ENCODE measurements at regions not wholly inside any gene's neighbourhood (a gene's known extent, or its start where the extent isn't known, plus 50 kb on each side); places are given as distances from the start of the nearest gene placed in this dataset.

DNA sequence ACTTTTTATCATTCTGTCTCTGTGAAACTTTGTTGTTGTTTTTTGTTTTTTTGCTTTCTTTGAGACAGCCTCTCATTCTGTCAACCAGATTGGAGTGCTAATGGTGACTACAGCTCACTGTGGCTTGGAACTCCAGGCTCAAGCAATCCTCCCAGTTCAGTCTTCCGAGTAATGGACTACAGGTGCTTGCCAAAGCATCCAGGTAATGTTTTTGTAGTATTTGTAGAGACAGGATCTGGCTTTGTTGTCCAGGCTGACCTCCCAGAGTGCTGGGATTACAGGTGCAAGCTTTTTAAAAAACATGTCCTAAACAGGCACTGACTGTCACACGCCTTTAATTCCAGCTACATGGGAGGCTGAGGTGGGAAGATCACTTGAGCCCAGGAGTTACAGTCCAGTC is 235.1 kb downstream of the MEF2C start:
- TF ChIP-seq ISL1 (CRISPR knock-in tag; IDR thresholded peaks at IDR 0.05) = no peak
- TF ChIP-seq BACH2 (CRISPR knock-in tag; IDR thresholded peaks at IDR 0.05; ENCODE audit: borderline replicate concordance) = no peak
- TF ChIP-seq, protein P1, sequence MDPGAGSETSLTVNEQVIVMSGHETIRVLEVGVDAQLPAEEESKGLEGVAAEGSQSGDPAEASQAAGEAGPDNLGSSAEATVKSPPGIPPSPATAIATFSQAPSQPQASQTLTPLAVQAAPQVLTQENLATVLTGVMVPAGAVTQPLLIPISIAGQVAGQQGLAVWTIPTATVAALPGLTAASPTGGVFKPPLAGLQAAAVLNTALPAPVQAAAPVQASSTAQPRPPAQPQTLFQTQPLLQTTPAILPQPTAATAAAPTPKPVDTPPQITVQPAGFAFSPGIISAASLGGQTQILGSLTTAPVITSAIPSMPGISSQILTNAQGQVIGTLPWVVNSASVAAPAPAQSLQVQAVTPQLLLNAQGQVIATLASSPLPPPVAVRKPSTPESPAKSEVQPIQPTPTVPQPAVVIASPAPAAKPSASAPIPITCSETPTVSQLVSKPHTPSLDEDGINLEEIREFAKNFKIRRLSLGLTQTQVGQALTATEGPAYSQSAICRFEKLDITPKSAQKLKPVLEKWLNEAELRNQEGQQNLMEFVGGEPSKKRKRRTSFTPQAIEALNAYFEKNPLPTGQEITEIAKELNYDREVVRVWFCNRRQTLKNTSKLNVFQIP (CRISPR knock-in tag; IDR thresholded peaks at IDR 0.05; ENCODE audit: borderline replicate concordance, low read depth) = no peak
- TF ChIP-seq PPARA (CRISPR knock-in tag; IDR thresholded peaks at IDR 0.05; ENCODE audit: borderline replicate concordance) = no peak
- TF ChIP-seq RARB (CRISPR knock-in tag; IDR thresholded peaks at IDR 0.05) = no peak
- TF ChIP-seq ZFP3 (CRISPR knock-in tag; IDR thresholded peaks at IDR 0.05) = no peak
- TF ChIP-seq ZNF8 (CRISPR knock-in tag; IDR thresholded peaks at IDR 0.05) = no peak
- no peak for TF ChIP-seq ZNF70 (CRISPR knock-in tag; IDR thresholded peaks at IDR 0.05)
- no peak for ATAC-seq

DNA sequence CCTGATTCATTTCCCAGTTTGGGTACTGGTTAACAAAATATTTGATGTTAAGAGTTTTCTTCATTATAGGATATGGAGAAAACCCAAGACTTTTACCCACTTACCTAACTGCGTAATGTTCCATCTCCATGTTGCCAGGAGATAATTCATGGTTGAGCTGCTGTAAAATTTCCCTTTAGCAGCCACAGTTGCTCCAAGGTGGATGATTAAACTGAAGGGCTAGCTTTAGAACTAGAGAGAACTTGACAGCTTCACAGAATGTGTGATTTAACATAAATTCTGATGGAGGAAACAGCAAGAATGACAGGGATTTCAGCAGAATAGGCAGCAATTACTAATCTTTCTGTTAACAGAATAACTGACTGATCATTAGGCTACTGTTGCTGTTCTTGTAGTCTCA is 236.1 kb downstream of the MEF2C start:
- no peak for TF ChIP-seq ARNTL (CRISPR knock-in tag; IDR thresholded peaks at IDR 0.05; ENCODE audit: borderline replicate concordance, low read depth)
- TF ChIP-seq, protein P2, sequence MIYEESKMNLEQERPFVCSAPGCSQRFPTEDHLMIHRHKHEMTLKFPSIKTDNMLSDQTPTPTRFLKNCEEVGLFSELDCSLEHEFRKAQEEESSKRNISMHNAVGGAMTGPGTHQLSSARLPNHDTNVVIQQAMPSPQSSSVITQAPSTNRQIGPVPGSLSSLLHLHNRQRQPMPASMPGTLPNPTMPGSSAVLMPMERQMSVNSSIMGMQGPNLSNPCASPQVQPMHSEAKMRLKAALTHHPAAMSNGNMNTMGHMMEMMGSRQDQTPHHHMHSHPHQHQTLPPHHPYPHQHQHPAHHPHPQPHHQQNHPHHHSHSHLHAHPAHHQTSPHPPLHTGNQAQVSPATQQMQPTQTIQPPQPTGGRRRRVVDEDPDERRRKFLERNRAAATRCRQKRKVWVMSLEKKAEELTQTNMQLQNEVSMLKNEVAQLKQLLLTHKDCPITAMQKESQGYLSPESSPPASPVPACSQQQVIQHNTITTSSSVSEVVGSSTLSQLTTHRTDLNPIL (CRISPR knock-in tag; IDR thresholded peaks at IDR 0.05; ENCODE audit: low read depth) = no peak
- TF ChIP-seq OSR1 (CRISPR knock-in tag; IDR thresholded peaks at IDR 0.05) = no peak
- no peak for TF ChIP-seq SNAI2 (CRISPR knock-in tag; IDR thresholded peaks at IDR 0.05)
- no peak for TF ChIP-seq ZNF70 (CRISPR knock-in tag; IDR thresholded peaks at IDR 0.05)
- TF ChIP-seq ZNF565 (CRISPR knock-in tag; conservative IDR thresholded peaks at IDR 0.05; ENCODE audit: low read depth) = no peak
- no peak for ATAC-seq

DNA sequence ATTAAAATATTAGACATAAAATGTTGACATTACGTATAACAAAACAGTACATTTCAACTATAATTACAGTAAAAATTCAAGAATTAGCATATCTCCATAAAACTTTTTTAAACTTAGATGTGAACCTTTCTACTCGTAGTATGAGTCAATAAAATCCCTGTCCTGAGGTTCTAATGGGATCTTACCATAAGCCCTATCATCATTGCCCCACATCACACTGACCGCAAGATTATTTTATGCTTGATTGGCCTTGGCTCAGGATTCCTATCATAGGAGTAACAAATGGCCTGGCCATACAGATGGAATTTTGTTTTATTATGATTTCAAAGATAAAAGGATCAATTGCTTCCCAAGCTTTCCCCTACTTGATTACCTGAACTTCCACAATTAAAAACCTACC is 238.3 kb downstream of the MEF2C start:
- ATAC-seq = no peak
- TF ChIP-seq OSR1 (CRISPR knock-in tag; IDR thresholded peaks at IDR 0.05) (no peak), PPARA (CRISPR knock-in tag; IDR thresholded peaks at IDR 0.05; ENCODE audit: borderline replicate concordance) (no peak), ZC3H10 (CRISPR knock-in tag; IDR thresholded peaks at IDR 0.05) (no peak), ESRRG (CRISPR knock-in tag; IDR thresholded peaks at IDR 0.05) (no peak), ZNF565 (CRISPR knock-in tag; conservative IDR thresholded peaks at IDR 0.05; ENCODE audit: low read depth) (no peak), ZNF8 (CRISPR knock-in tag; IDR thresholded peaks at IDR 0.05) (no peak), ZNF70 (CRISPR knock-in tag; IDR thresholded peaks at IDR 0.05) (no peak), ZFP30 (CRISPR knock-in tag; IDR thresholded peaks at IDR 0.05) (no peak), GLIS3 (CRISPR knock-in tag; IDR thresholded peaks at IDR 0.05) (no peak), TOX (CRISPR knock-in tag; IDR thresholded peaks at IDR 0.05; ENCODE audit: borderline replicate concordance) (no peak), ARNTL (CRISPR knock-in tag; IDR thresholded peaks at IDR 0.05; ENCODE audit: borderline replicate concordance, low read depth) (no peak), ZFP3 (CRISPR knock-in tag; IDR thresholded peaks at IDR 0.05) (no peak)
- TF ChIP-seq, protein P3, sequence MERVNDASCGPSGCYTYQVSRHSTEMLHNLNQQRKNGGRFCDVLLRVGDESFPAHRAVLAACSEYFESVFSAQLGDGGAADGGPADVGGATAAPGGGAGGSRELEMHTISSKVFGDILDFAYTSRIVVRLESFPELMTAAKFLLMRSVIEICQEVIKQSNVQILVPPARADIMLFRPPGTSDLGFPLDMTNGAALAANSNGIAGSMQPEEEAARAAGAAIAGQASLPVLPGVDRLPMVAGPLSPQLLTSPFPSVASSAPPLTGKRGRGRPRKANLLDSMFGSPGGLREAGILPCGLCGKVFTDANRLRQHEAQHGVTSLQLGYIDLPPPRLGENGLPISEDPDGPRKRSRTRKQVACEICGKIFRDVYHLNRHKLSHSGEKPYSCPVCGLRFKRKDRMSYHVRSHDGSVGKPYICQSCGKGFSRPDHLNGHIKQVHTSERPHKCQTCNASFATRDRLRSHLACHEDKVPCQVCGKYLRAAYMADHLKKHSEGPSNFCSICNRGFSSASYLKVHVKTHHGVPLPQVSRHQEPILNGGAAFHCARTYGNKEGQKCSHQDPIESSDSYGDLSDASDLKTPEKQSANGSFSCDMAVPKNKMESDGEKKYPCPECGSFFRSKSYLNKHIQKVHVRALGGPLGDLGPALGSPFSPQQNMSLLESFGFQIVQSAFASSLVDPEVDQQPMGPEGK (CRISPR knock-in tag; IDR thresholded peaks at IDR 0.05; ENCODE audit: borderline replicate concordance) = no peak
- TF ChIP-seq, protein P1 (CRISPR knock-in tag; IDR thresholded peaks at IDR 0.05; ENCODE audit: borderline replicate concordance, low read depth) = no peak
- TF ChIP-seq, protein P4, sequence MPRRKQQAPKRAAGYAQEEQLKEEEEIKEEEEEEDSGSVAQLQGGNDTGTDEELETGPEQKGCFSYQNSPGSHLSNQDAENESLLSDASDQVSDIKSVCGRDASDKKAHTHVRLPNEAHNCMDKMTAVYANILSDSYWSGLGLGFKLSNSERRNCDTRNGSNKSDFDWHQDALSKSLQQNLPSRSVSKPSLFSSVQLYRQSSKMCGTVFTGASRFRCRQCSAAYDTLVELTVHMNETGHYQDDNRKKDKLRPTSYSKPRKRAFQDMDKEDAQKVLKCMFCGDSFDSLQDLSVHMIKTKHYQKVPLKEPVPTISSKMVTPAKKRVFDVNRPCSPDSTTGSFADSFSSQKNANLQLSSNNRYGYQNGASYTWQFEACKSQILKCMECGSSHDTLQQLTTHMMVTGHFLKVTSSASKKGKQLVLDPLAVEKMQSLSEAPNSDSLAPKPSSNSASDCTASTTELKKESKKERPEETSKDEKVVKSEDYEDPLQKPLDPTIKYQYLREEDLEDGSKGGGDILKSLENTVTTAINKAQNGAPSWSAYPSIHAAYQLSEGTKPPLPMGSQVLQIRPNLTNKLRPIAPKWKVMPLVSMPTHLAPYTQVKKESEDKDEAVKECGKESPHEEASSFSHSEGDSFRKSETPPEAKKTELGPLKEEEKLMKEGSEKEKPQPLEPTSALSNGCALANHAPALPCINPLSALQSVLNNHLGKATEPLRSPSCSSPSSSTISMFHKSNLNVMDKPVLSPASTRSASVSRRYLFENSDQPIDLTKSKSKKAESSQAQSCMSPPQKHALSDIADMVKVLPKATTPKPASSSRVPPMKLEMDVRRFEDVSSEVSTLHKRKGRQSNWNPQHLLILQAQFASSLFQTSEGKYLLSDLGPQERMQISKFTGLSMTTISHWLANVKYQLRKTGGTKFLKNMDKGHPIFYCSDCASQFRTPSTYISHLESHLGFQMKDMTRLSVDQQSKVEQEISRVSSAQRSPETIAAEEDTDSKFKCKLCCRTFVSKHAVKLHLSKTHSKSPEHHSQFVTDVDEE (CRISPR knock-in tag; IDR thresholded peaks at IDR 0.05) = no peak
